ENCODE measurements at regions not wholly inside any gene's neighbourhood (a gene's known extent, or its start where the extent isn't known, plus 50 kb on each side); places are given as distances from the start of the nearest gene placed in this dataset.

DNA sequence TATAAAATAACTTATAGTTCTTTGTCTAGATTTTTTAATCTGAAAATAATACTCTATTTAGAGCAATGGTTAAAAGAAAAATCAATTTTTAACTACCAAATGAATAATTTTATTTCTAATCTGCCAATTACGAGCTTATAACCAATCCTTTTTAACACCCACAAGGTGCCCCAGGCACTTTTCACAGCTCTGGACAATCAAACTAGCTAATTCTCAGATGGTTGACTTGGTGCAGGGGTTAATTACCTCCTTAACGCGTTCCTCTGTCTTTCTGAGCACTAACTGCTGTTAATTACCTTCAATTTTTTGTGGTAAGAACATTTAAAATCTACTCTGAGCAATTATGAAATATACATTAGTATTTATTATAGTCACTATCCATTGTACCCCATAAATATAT is 109.6 kb upstream of the PJA2 start:
- no peak overlapping the region for H3K27ac ChIP-seq
- TF ChIP-seq ZFX (IDR thresholded peaks at IDR 0.05; ENCODE audit: borderline replicate concordance) = no peak

- TF ChIP-seq ZFX (IDR thresholded peaks at IDR 0.05; ENCODE audit: borderline replicate concordance) = no peak
- TF ChIP-seq, protein P1, sequence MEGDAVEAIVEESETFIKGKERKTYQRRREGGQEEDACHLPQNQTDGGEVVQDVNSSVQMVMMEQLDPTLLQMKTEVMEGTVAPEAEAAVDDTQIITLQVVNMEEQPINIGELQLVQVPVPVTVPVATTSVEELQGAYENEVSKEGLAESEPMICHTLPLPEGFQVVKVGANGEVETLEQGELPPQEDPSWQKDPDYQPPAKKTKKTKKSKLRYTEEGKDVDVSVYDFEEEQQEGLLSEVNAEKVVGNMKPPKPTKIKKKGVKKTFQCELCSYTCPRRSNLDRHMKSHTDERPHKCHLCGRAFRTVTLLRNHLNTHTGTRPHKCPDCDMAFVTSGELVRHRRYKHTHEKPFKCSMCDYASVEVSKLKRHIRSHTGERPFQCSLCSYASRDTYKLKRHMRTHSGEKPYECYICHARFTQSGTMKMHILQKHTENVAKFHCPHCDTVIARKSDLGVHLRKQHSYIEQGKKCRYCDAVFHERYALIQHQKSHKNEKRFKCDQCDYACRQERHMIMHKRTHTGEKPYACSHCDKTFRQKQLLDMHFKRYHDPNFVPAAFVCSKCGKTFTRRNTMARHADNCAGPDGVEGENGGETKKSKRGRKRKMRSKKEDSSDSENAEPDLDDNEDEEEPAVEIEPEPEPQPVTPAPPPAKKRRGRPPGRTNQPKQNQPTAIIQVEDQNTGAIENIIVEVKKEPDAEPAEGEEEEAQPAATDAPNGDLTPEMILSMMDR (IDR thresholded peaks at IDR 0.05) = no peak
- H3K27ac ChIP-seq = no peak overlapping the region
Measured at GRCh38 chr5:109516390-109516789, 106.6 kb upstream of the PJA2 start.

GRCh38 chr5:109511980-109512734 is 102.4 kb upstream of the PJA2 start:
- no peak for TF ChIP-seq ZFX (IDR thresholded peaks at IDR 0.05; ENCODE audit: borderline replicate concordance)
- TF ChIP-seq, protein P1 (IDR thresholded peaks at IDR 0.05) = no peak
- H3K27ac ChIP-seq = no peak overlapping the region

DNA sequence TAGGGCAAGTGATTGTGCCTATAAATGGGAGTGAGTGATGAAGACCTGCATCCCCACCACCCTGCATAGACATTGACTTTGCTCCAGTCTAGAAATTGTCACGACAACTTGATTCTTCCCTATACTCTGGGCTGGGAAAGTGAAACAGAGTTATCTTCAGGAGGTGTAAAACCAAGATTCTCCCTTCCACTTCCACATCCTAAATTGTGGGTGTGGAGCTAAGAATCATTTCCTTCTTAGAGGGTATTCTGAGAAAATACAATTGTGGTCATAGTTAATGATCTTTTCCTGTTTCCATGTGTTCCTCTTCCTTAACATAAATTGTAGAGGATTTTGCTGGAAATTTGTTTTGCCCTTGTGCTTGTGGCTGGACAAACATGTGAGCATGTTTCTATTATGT is 96.8 kb upstream of the PJA2 start:
- TF ChIP-seq, protein P1 (IDR thresholded peaks at IDR 0.05) = no peak
- no peak for TF ChIP-seq ZFX (IDR thresholded peaks at IDR 0.05; ENCODE audit: borderline replicate concordance)
- H3K27ac ChIP-seq = no peak overlapping the region

- no peak overlapping the region for H3K27ac ChIP-seq
- TF ChIP-seq ZFX (IDR thresholded peaks at IDR 0.05; ENCODE audit: borderline replicate concordance) = no peak
- TF ChIP-seq, protein P1 (IDR thresholded peaks at IDR 0.05) = no peak
Measured at GRCh38 chr5:109496112-109496511, 86.3 kb upstream of the PJA2 start.

GRCh38 chr5:109487753-109488420 is 78.1 kb upstream of the PJA2 start:
- TF ChIP-seq, protein P1 (IDR thresholded peaks at IDR 0.05) = no peak
- TF ChIP-seq ZFX (IDR thresholded peaks at IDR 0.05; ENCODE audit: borderline replicate concordance) = no peak
- H3K27ac ChIP-seq = no peak overlapping the region

DNA sequence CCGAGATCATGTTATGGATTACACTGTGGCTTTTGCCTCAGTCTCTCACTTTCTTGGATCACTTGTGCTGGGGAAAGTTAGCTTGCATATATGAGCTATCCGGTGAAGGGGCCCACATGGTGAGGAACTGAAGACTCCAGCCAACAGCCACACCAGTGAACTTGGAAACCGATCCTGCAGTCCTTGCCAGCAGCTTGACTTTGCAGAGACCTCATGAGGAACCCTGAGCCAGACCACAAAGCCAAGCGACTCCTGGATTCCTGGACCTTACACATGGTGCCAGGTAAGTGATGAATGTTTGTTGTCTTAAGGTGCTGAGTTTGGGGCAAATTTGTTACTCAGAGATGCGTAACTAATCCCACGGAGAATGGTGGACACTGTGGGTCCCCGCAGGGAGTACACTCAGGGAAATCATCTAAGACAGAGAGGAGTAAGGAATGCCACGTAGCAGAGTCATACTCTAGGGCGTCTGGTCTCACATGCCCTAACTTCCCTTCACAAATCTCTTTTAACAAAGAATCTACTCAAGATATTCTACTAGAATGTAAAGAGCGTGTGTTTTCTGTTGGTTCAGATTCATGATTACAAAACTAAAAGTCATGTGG is 76.5 kb upstream of the PJA2 start:
- TF ChIP-seq ZFX (IDR thresholded peaks at IDR 0.05; ENCODE audit: borderline replicate concordance) = no peak
- TF ChIP-seq, protein P1 (IDR thresholded peaks at IDR 0.05) = no peak
- no peak overlapping the region for H3K27ac ChIP-seq
